ENCODE measurements at regions not wholly inside any gene's neighbourhood (a gene's known extent, or its start where the extent isn't known, plus 50 kb on each side); places are given as distances from the start of the nearest gene placed in this dataset.

- no peak for TF ChIP-seq RAD21 (CRISPR knock-in tag; IDR thresholded peaks at IDR 0.05)
- no peak for TF ChIP-seq ATF3 (CRISPR knock-in tag; IDR thresholded peaks at IDR 0.05)
- TF ChIP-seq SMAD3 (CRISPR knock-in tag; IDR thresholded peaks at IDR 0.05) = no peak
Measured at GRCh38 chr21:36218691-36219090, 62.1 kb downstream of the DOP1B start.

Measured in HepG2 (cell line).